AML-193 (cell line): ENCODE measurements at regions not wholly inside any gene's neighbourhood (a gene's known extent, or its start where the extent isn't known, plus 50 kb on each side); places are given as distances from the start of the nearest gene placed in this dataset.
A peak's percentile ranks its signal among the peaks of the same experiment; 100 is the strongest.

Source experiments
- DNase-seq, 2 experiments: peaks; one replicate each; lab custom pipeline; 2025; lab: John Stamatoyannopoulos, UW

DNA sequence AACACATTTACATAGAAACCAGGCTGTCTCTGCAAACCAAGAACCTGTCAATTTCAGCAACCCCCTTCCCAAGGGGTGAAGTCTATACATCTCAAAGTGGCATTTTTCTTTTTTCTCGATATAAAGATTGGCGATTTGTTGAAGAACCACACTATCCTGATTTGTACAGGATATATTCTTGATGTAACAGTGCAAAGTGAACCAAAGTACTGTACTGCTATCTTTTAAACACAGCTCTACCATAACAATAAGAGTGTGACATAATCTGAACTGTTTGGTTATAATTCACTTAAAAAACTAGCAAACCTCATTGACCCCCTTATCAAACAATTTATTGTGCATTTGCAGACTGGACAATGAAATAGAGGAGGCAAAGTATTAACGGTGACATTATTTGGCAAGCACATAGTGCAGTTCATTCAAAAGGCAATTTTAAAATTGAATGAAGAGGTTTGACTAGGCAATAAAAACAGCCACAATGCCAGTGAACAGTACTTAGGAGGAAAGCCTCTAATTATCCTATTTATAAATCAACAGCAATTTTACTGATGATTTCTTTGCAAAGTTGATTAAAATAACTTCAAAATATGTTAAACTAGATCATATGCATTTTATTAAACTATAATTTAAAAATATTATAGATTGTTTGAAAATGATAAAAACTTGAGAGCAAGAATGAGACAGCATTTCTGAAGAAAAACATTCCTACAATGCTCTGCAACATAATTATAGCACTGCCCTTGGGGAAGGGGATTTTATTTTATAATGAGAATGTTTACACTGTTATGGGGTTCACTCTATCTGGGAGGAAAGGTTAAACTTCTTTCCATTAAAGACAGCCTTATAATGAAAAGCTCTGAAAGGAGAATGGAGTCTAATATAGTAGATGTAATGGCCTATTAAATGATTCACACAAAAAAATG is 440.9 kb downstream of the ZEB2 start:
- no peak for DNase-seq

DNA sequence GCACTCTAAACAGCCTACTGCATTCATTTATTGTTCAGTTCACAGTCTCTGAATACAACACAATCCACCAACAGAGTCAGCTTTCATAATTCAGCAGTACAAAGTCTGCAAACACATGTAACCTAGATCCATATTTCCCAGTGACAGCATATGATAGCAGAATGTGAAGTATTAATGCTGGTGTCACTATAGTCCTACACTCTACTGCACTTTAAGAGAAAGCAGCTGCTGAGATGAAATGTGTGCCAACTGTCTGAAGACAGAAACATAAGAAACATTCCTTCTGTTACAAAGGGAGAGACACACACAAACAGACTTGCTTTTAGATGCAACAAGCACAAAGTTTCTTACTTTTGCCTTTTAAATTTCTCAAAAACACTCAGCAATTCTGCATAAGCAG is 441.8 kb downstream of the ZEB2 start:
- no peak for DNase-seq

DNA sequence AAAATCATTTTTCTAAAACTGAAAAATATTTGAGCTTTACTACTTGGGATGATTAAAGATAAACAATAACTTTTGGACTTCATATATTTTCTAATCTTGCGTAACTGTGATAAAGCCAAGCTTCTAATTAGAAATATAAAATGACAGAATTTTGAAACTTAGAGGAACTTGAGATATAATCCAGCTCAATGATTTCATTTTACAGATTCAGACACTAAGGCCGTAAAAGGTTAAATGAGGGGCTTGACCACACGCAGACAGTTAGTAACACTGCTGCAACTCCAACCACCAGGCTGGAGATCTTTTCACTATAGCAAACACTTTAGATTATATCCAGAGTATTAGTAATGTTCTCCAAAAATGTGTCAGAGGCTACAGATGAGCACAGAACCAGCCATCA is 445.5 kb downstream of the ZEB2 start:
- DNase-seq: no peak

DNA sequence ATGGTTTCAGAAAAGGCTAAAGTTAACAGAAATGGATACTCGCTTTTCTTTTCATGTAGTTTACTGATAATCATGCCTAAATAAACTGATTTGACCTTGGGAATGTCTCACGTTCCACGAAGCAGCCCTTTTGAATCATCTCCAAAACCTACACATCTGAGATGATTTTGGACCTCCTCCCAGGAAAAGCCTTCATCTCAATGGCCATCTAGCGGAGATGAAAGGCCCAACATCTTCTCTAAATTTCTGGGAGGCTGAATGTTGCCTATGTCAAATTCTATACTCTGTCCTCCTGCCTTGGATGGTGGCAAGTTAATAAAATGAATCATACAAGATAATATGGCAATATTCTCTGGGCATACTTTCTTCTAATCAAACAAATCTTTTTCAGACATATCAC is 448.5 kb downstream of the ZEB2 start:
- DNase-seq: no peak

DNA sequence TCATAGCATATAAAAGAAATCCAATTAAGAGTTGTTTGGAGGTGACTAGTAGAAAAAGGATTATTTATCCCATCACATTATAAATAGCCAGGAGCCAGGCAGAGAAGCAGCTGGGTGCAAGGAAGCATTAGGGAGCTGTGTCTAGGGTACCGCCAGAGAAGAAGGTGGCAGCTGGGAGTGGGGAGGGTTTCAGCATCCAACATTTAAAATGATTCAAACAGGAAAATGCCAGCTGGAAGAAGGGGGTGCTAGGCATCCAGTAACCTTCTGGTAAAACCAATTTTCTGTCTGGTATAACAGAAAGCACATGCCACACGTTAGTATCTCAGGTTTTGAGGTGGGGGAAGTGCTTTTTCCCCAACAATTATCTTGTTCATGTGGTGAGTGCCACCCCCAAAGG is 452.4 kb downstream of the ZEB2 start:
- no peak for DNase-seq

DNA sequence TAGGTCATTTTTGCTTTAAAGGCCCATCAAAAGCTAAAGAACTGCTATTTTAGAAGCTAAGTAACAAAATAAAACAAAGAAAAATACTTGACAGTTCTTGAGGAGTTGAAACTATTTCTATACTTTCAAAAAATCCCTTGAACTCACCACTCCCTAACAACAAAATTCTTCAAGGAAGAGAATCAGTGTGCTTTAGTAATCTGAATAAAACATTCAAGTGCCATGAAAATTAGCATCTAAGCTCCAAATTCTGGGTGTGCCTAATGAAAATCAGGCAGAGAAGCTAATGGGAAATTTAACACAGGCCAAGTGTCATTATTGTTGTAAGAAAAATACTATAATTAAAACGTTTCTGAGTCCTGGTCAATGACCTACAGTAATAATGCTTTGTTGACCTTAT is 456.3 kb downstream of the ZEB2 start:
- no peak for DNase-seq

DNA sequence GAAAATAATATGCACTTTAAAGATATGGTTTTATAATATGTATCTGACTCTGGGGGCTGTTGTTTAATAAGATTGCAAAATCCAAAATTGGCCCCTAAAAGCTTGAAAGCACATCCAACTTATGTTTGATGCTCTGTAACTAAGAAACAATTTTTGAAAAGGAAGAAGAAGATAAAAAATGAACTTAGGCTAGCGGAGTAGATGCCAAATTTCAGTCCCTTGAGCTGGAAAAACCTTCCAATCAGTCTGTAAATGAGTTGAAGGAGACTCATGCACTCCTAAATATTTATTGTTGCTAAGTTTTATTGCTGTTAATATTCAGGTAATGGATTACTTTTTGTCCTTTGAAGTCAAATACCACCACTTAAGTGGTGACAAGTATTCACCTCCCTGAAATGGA is 465.0 kb downstream of the ZEB2 start:
- DNase-seq: no peak

DNA sequence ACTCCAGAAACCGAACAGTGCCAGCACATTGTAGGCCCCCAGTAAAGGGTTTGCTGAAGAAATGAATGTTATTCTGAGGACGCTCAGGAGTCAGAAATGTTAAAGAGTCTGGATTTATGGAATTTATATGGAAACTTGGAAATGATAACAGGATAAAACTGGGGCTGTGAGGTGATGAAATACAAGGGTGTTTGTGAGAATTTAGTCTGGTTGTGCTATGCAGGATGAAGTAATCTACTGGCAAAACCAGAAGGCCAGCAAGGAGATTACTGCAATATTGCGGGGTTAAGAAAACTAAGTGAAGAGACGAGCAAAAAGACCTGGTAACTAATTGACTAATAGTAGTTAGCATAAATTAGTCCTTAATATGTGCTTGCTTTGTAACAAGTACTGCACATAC is 467.8 kb downstream of the ZEB2 start:
- no peak for DNase-seq

DNA sequence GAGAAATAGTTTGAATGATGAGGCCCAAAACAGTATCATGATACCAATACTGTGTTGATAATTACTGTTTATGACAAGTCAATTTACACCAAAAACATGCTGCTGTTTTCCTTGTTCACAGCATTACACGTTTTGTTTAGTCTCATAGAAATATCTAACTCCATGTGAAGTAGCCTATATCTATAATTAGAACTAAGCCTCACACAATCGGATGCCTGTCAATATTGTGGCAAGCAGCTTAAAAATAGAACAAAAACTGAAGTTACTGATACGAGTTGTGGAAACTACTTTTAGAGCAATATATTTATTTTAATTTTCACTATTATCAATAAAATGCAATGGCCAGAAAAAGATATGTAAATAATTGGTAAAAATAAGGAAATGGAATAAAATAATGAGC is 470.8 kb downstream of the ZEB2 start:
- no peak for DNase-seq

DNA sequence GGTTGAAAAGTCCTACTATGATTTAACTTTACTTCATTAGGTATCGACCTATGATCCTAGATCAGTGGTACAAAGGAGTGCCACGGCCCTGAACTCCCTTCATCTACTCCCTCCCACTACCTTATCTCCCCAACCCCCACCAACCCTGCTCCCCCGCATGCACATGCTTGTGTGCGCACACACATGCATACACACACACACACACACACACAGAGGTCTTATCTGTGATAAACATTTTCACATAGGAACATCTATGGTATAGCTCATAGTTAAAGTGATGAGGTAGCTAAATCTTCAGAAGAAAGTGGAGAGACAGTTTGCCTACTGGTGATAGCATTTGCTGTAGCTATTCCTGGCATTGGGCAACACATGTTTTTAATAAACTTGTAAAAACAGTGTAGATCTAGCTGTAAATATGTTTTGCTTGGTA is 471.3 kb downstream of the ZEB2 start:
- DNase-seq: no peak

DNA sequence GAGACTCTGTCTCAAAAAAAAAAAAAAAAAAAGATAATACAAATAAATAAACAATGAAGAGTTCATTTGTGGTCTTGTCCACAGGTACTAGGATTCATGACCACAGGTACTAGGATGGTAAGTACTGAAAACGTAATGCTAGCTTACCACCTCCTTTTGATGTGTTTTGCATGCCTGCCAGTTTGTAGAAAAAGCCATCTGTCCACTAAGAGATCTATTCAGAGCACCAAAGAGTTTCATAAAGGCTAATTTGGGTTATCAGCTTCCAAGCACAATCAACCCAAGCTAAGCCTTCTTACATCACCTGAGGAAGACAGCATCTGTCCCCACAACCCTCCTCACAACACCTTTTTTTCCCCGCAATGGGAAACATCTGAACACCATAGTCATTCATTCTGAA is 477.2 kb downstream of the ZEB2 start:
- DNase-seq: no peak

DNA sequence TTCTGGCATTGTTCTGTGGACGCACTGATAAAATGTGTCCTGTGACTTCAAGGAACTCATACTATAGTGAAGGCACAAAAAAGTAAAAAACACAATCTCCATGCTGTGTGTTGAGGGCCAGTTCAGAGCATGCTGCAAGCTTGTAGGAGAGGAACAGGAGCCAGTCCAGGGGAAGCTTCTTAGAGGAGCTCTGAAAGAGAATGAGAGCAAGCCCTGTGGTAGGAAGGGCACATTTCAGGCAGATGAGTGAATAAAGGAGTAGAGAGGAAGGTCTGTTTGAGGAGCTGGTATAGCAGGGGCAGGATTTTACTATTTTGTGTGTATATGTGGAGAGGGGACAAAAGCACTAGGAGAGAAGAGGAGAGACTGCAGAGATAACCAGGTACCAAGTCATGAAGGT is 478.3 kb downstream of the ZEB2 start:
- DNase-seq: no peak

DNA sequence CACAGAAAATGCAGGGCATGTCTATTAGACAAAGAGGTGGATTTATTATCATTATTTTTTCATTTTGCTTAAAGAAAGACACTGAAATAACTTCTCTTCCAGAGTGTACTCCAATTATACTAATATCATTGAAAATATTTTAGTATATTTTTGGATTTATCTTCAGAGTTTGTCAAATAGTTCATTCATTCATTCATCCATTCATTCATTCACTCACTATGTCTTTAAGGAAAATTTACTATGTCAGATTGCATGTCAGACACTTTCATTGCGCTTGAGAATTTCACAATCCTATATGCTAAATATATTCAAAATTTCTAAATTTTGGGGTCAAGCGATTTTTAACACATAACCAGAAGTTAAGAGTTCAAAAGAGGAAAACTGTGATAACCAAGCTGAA is 479.1 kb downstream of the ZEB2 start:
- DNase-seq: no peak

DNA sequence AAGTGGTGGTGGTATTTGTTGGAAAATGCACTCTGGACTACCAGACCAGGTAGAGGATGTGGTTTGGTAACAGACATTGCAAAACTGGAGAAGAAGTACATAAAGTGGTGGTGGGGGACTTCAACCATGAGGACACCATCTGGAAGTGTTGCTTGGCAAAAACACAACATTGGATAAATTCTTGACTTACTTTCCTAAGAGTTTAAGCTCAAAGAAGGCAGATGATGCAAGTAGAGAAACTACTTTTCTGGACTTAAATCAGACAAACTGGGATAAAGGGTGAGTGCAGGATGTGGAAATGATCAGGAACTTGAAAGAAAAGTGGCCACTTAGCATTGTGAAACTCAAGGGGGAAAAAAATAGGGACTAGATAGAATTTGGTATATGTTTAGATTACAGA is 487.4 kb downstream of the ZEB2 start:
- DNase-seq: peak in 1 of 2 experiments; percentile 6

DNA sequence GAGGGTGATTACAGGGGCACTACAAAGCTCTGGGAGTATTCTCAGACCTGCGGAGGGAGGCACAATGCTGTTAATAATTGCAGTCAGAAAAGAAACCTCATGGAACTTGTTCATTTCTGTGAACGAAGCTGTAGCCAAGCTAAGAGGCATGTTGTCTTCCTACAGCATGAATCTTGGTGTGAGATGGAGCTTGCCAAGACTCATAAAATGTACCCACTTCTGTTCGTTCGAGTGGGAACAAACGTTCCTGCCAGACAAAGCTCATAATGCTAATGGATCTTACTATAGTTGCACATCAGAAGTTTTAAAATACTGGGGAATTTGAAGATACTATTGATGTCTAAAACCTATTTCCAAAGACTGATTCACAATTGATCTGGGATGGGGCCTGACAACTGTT is 489.1 kb downstream of the ZEB2 start:
- DNase-seq: no peak

DNA sequence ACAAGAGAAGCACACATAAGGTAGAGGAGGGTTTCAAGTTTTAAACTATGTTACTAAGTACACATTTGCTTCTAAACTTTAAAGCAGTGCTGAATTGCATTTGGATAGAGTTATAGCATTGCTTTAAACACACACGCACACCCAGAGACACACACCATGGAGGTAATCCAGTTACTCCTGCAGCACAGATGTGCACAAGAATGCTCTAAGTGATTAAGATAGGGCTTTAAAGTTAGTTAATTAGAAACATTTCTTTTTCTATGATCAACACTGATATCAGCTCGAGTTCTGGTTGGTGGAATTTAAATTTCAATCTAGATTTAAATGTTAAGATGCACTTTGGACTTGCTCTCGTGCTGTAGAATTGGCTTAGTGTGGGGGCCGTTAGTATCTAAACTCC is 492.3 kb downstream of the ZEB2 start:
- no peak for DNase-seq

DNA sequence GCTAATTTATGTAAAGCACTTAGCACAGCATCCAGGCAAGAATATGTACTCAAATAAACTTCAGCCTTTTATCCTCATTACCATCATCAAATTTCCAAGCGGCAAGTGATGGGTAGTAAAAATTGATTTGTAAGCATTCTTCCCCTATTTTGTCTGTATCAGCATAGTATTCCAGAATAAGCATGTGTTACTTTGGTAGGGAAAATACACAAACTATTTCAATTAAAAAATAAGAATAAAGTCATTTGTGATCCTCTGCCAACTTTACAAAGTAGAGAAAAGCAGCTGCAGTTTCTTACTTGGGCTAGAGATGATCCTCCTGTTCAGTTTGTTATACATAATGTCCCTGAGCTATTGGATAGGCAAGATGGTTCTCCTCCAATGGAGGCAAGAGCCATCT is 493.2 kb downstream of the ZEB2 start:
- DNase-seq: no peak

DNA sequence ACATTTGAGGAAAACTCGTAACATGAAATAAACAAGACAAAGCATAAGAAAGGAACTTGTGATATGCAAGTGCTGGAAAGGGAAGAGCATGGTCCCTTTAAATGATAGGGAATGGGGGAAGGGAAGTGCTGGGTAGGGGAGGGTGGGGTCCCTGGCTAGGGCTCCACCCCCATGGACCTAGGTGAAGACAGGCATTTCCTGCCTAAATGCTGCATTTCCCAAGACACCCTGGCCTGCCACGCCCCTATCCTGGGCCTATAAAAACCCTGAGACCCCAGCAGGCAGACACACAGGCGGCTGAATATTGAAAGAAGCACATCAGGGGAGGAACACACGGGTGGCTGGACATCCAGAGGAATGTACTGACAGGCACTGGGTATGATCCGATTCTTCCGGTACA is 499.9 kb downstream of the ZEB2 start:
- DNase-seq: no peak

DNA sequence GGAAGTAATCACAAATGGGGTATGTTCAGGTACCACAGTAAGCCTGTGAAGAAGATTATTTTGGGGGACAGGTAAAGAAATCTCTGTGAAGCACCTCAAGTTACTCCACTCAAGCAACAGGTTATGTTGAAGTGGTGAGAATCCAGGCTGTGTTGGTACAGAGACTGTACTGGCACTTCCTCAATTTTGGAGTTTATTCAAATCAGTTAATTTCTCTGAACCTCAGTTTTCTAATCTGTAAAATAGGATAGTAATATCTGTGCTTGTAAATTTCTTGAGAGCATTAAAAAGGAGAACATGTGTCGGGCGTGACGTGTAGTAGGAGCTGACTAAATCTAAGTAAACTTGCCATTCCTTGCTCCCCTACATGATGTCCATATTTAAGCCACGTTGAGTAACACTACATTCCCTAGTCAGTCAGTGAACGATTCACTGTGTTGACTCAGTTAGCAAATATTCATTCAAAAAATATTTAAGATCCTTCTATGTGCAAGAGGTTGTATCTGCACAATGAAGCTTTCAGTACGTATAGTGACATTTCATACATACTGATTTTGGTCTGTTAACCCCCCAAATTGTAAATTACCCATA is 504.2 kb downstream of the ZEB2 start:
- no peak for DNase-seq

DNA sequence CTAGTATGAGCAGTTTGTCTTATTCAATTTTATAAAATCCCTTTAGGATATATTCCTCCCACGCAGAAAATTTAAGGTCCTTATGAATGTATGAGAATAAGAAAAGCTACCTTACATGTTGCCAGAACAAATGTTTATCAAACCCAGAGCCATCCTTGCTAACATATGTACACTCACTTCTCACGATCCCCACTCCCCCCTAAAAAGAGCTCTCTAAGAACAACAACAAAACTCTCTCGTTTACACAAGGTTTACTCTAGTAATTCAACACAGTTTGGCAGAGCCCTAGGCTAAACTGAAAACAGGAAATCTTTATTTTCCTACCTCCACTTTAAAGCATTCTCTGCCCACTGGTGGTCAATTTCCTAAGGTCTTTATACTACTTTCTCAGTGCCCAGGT is 504.9 kb downstream of the ZEB2 start:
- no peak for DNase-seq

DNA sequence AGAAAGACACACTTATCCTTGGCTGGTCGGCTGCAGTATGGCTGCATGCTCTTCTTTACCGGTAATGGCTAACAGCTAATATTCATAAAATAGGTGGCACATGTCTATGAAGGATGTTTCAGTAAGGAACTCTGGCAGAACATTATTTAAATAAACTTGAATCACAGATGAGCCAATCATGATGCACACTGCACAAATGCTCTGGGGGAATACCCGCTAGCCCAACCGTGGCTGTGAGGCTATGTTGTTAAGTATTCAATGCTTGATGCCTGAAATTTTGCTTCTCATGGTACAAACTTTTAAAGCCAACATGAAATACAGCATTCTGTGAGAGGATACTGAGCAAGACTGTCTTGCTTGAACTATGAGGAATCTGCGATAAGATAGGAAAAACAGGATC is 505.8 kb downstream of the ZEB2 start:
- no peak for DNase-seq

DNA sequence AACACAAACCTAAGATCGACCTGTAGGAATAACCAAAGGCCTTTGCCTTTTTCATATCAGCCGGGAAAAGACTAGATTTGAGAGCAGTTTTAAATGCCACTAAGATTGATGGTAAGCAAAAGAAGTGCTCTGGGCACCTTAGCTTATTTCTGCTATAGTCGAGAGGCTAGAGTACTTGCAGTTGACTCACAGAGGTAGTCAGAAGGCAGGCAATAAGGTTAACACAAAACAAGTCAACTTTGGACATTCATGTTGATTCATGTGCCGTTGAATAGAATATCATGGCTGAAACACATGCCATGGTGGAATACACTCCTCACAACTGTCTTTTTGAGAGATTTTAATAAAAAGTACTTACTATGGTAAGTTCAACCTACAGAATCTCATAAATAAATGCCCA is 507.6 kb downstream of the ZEB2 start:
- no peak for DNase-seq

DNA sequence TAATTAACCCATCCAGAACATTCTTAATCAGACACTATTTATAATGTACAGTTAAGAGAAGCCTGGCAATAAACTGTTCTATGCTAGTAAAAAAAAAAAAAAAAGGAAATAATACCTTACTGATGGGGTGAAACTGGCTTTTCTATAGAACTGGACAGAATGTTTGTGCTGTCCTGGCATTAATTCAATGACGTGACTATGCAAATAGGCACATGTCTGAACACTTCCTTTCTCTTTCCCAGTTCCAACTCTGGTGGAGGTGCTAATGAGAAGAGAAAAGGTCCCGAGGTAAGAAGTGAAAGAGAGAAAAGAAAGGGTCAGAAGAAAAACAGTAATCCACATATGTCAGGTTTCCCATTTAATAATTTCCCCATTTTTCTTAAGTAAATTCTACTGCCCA is 508.4 kb downstream of the ZEB2 start:
- DNase-seq: no peak

DNA sequence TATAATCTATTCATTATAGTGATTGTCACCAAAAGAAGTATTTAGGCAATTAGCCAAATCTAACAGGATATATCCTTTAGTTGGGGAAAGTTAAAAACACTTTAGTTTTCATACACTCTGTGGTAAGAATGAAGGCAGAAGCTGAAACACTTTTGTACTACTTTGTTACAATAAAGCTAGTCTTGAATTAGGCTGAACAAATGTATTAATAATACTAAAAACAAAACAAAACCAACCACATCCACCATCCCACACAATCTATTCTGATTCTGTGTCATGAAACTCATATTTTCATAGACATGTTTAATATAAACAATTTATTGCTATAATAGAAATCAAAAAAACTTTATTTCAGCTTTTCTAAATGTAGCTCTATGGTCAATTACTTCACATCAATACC is 508.8 kb downstream of the ZEB2 start:
- DNase-seq: no peak
